K562 (cell line): ENCODE measurements at regions not wholly inside any gene's neighbourhood (a gene's known extent, or its start where the extent isn't known, plus 50 kb on each side); places are given as distances from the start of the nearest gene placed in this dataset.

Experiments used
- ATF2 ChIP-seq: sonication (generic); formaldehyde crosslinking; IDR thresholded peaks from 2 replicates; pipeline ENCODE4 v1.8.1; 2022; ENCODE audit warnings: missing genetic modification reagents
- BCLAF1 ChIP-seq, 2 experiments: fragments of 450-650 bp in 1 of 2; IDR thresholded peaks; 2 replicates each; pipeline ENCODE4 v1.6.1; 2011 to 2017; ENCODE audit warnings: low read depth in 2 of 2, antibody characterized with exemption in 1 of 2, borderline replicate concordance in 1 of 2, low read length in 1 of 2, mild to moderate bottlenecking in 1 of 2, mixed read lengths in 1 of 2; ENCODE audit not compliant: control insufficient read depth in 1 of 2
- CBX5 ChIP-seq: IDR thresholded peaks from 2 replicates; pipeline ENCODE4 v1.6.1; 2014; ENCODE audit warnings: low read depth, borderline replicate concordance
- HMG20B ChIP-seq: fragments of 250-450 bp; sonication (Bioruptor Pico); IDR thresholded peaks from 2 replicates; pipeline ENCODE4 v1.5.0; 2021; ENCODE audit warnings: mild to moderate bottlenecking
- PHB ChIP-seq: fragments of 250-450 bp; sonication (Bioruptor Pico); IDR thresholded peaks from 2 replicates; pipeline ENCODE4 v1.5.0; 2021
- TAL1 ChIP-seq: fragments of 450-650 bp; IDR thresholded peaks from 2 replicates; pipeline ENCODE4 v1.6.1; 2016; ENCODE audit warnings: mild to moderate bottlenecking
- VEZF1 ChIP-seq: fragments of 200-800 bp; sonication (Bioruptor generic); IDR thresholded peaks from 2 replicates; pipeline ENCODE4 v1.6.1; 2017; ENCODE audit warnings: missing genetic modification characterization, missing compliant biosample characterization
- ZFPM2 ChIP-seq: fragments of 250-450 bp; sonication (Bioruptor Pico); IDR thresholded peaks from 2 replicates; pipeline ENCODE4 v1.5.1; 2022; ENCODE audit warnings: mild to moderate bottlenecking
- ZNF644 ChIP-seq: fragments of 200-800 bp; sonication (Bioruptor generic); IDR thresholded peaks from 2 replicates; pipeline ENCODE4 v1.6.1; 2016; ENCODE audit warnings: low read depth, missing genetic modification characterization, missing compliant biosample characterization

- no peak for TF ChIP-seq VEZF1 (CRISPR knock-in tag)
- no peak for TF ChIP-seq ZFPM2
- TF ChIP-seq HMG20B (CRISPR knock-in tag) = no peak
- TF ChIP-seq BCLAF1 (IDR thresholded peaks at IDR 0.05; ENCODE audit: borderline replicate concordance in 1 of 2, control insufficient read depth in 1 of 2, low read depth in 2 of 2, low read length in 1 of 2) = no peak
- no peak for TF ChIP-seq CBX5
- no peak for TF ChIP-seq ZNF644 (tag)
- no peak for TF ChIP-seq TAL1
- no peak for TF ChIP-seq PHB
- TF ChIP-seq ATF2 = no peak
Measured at GRCh38 chr18:41021089-41021488, 933.9 kb upstream of the PIK3C3 start (continued).
